G401 (cell line): ENCODE measurements at regions not wholly inside any gene's neighbourhood (a gene's known extent, or its start where the extent isn't known, plus 50 kb on each side); places are given as distances from the start of the nearest gene placed in this dataset.

Experiments
- DNase-seq: peaks from one replicate; pipeline ENCODE4 v3.0.0-alpha.2; 2015; ENCODE audit warnings: low spot score
- in situ Hi-C: cut with HindIII; loops from 2 replicates; pipeline ENCODE4 v1.10.0; 2016; ENCODE audit warnings: low sequenced_read_pairs, mixed read lengths

- in situ Hi-C loops = no loop called here
- DNase-seq = peak; percentile 15
Measured at GRCh38 chr19:13573056-13573667, 66.9 kb upstream of the CACNA1A start.

- peak; percentile 72 for DNase-seq
- in situ Hi-C loops = no loop called here
Measured at GRCh38 chr19:13561461-13561860, 55.2 kb upstream of the CACNA1A start.

GRCh38 chr19:13557756-13558398 lies 51.6 kb upstream of the CACNA1A start:
- peak; percentile 75 for DNase-seq

GRCh38 chr19:13556552-13556951 lies 50.3 kb upstream of the CACNA1A start:
- DNase-seq = no peak
- in situ Hi-C loops = no loop called here

More at GRCh38 chr19:13557756-13558398, 51.6 kb upstream of the CACNA1A start:
- in situ Hi-C loops = no loop called here
